GM13976 (cell line): ENCODE measurements at regions not wholly inside any gene's neighbourhood (a gene's known extent, or its start where the extent isn't known, plus 50 kb on each side); places are given as distances from the start of the nearest gene placed in this dataset.

Experiments used
- DNase-seq: peaks from one replicate; pipeline ENCODE4 v3.0.0; 2012; ENCODE audit warnings: low spot score
- CTCF ChIP-seq: IDR thresholded peaks from 2 replicates; pipeline ENCODE4 v1.5.1; 2012; ENCODE audit warnings: borderline replicate concordance, mild to moderate bottlenecking; ENCODE audit not compliant: insufficient read depth; ENCODE audit errors: extremely low read depth, missing control alignments, control extremely low read depth
- in situ Hi-C: fragments of 300-500 bp; cut with MboI; formaldehyde crosslinking; loops from one replicate; pipeline ENCODE4 v1.12.0; 2022; ENCODE audit warnings: low sequenced_read_pairs, mixed read lengths, inconsistent platforms; ENCODE audit not compliant: unreplicated experiment

GRCh38 chr15:93152951-93153350 lies 63.9 kb upstream of the RGMA start:
- DNase-seq: no peak
- in situ Hi-C loops: no loop called here
- no peak for TF ChIP-seq CTCF

GRCh38 chr15:93152360-93152759 lies 63.3 kb upstream of the RGMA start:
- in situ Hi-C loops: no loop called here
- no peak for TF ChIP-seq CTCF
- no peak for DNase-seq

- in situ Hi-C loops: no loop called here
- TF ChIP-seq CTCF: no peak
These were observed 62.2 kb upstream of the RGMA start for GRCh38 chr15:93150910-93151881.

GRCh38 chr15:93146601-93147000 lies 57.6 kb upstream of the RGMA start:
- no peak for TF ChIP-seq CTCF
- DNase-seq: no peak
- in situ Hi-C loops: no loop called here

More at GRCh38 chr15:93150910-93151881, 62.2 kb upstream of the RGMA start:
- no peak for DNase-seq

- in situ Hi-C loops: no loop called here
- DNase-seq: no peak
- no peak for TF ChIP-seq CTCF
These were observed 57.2 kb upstream of the RGMA start for GRCh38 chr15:93146196-93146595.

GRCh38 chr15:93144463-93145236 lies 55.6 kb upstream of the RGMA start:
- DNase-seq: no peak
- in situ Hi-C loops: no loop called here
- no peak for TF ChIP-seq CTCF
